ENCODE measurements at regions not wholly inside any gene's neighbourhood (a gene's known extent, or its start where the extent isn't known, plus 50 kb on each side); places are given as distances from the start of the nearest gene placed in this dataset.

- no peak for DNase-seq (ENCODE audit: low read depth in 4 of 4, low spot score in 3 of 4)
Observed at GRCh38 chr15:31801152-31801551, 229.2 kb upstream of the CHRNA7 start.

DNA sequence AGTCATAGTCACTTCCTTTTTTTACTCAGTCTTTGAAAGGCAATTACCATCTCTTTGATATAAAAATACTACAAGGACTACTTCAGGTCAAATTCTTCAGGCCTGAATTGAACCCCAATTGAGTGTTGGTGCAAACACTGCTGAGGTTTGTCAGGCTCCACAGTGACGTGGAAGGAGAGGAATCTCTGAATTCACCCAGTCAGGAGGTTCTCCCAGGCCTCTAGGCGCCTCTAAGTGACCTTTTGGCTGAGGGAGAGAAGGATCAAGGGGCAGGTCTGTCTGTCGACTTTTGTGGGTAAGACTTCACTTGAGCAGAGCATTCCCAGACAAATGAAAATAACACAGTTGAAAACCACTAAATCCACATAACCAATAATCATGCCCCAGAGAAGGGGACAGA, 227.6 kb upstream of the CHRNA7 start:
- DNase-seq (ENCODE audit: low read depth in 4 of 4, low spot score in 3 of 4): no peak

GRCh38 chr15:31803388-31803884, 226.9 kb upstream of the CHRNA7 start:
- DNase-seq (ENCODE audit: low read depth in 4 of 4, low spot score in 3 of 4): no peak

DNA sequence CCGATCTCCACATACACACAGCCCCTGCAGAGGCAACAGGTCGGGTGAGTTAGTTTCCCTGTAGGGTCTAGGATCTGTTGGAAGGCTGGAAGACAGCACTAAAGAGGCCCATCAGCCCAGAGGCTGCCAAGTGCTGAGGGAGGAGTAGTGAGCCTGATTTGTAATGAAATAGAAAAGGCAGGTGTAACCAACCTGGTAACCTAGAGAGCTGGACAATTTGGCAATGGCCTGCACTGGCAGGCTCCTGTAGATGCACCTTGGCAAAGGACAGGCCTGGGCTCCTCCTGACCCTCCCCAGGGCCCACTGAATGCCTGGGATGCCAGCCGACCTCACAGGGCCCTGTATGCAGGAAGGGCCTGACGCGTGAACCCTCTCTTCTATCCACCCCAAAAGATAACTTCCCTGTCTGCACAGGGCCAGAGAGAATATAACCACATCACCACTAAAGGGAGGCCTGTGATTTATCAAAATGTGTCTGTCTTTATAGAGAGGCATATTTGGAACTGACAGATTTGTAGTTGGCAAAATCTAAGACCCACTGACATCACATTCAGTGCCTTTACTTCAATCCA, 225.1 kb upstream of the CHRNA7 start:
- DNase-seq (ENCODE audit: low read depth in 4 of 4, low spot score in 3 of 4): no peak

- no peak for DNase-seq (ENCODE audit: low read depth in 4 of 4, low spot score in 3 of 4)
Observed at GRCh38 chr15:31806106-31806505, 224.2 kb upstream of the CHRNA7 start.

- no peak for DNase-seq (ENCODE audit: low read depth in 4 of 4, low spot score in 3 of 4)
Observed at GRCh38 chr15:31811641-31812040, 218.7 kb upstream of the CHRNA7 start.

DNA sequence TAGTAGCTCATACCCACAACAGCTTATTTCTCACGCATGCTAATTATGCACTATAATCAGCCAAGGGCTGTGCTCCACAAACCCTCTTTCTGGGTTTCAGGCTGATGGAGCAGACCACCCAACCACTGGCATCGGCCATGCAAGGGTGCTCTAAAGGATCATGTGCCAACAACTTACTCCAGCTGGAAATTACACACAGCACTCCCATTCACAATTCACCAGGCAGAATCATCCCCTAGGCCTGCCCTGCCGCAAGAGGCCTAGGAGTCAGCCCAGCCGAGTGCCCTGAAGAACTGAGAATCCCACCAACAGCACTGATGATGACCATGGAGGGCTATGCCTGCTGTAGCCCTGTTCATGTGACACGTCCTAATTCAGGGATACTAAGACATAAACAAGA, 216.2 kb upstream of the CHRNA7 start:
- DNase-seq (ENCODE audit: low read depth in 4 of 4, low spot score in 3 of 4): no peak

- DNase-seq (ENCODE audit: low read depth in 4 of 4, low spot score in 3 of 4): no peak
Observed at GRCh38 chr15:31815411-31816155, 214.7 kb upstream of the CHRNA7 start.

DNA sequence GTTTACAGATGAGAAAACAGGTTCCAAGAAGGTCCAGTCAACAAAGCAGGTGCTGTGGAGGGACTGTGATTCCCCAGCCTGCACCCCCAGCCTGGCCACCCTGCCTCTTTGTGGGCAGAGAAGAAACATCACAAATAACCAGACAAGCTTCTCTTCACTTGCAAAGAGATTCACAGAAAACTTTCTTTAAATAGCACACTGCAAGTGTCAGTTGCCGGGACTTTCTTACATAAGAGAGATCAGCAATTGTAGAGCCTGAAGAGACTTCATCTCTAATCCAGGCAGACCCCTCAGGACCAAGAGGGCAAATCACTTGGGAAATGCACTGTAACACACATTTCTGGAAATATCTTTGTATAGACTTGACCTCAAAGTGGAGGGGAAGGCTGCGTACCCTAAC, 207.9 kb upstream of the CHRNA7 start:
- no peak for DNase-seq (ENCODE audit: low read depth in 4 of 4, low spot score in 3 of 4)

- DNase-seq (ENCODE audit: low read depth in 4 of 4, low spot score in 3 of 4): no peak
Observed at GRCh38 chr15:31824024-31824423, 206.3 kb upstream of the CHRNA7 start.

DNA sequence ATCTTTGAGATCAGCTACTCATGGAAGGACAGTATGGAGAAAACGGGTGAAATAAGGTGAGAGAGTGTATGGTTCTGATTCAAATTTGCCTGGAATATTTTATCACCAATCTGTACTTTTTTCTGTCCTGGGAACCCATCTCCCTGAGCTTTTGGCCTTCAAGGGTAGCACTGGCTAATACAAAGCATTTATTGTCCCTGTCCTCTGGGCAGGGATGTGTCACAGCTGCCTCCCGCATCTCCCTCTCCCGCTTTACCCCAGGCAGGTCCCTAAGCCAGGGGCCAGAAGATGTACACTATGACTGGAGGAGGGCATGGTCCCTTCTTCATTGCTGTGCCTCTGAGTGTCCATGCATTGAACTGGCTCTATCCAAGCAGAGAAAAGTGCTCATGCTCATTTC, 201.7 kb upstream of the CHRNA7 start:
- no peak for DNase-seq (ENCODE audit: low read depth in 4 of 4, low spot score in 3 of 4)

GRCh38 chr15:31830591-31830990, 199.7 kb upstream of the CHRNA7 start:
- no peak for DNase-seq (ENCODE audit: low read depth in 4 of 4, low spot score in 3 of 4)

- no peak for DNase-seq (ENCODE audit: low read depth in 4 of 4, low spot score in 3 of 4)
Observed at GRCh38 chr15:31831596-31831995, 198.7 kb upstream of the CHRNA7 start.

- no peak for DNase-seq (ENCODE audit: low read depth in 4 of 4, low spot score in 3 of 4)
Observed at GRCh38 chr15:31834654-31835053, 195.7 kb upstream of the CHRNA7 start.

DNA sequence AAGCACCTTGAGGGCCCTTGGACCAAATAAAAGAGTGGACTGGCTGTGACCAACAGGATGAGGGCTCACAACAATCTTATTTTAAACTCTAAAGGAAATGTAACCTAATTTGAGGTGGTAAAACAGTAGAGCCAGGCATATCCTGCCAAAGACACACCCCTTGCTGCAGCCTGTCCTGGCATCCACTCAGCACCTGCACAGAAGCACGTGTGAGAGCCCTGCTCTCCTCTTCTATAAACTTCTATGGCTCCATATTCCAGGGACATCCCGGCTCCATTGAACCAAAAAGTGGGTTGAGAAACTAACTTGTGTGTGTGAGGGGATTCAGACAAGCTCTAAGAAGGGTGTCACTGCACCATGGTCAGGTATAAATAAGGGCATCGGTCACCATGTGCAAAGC, 190.9 kb upstream of the CHRNA7 start:
- no peak for DNase-seq (ENCODE audit: low read depth in 4 of 4, low spot score in 3 of 4)

DNA sequence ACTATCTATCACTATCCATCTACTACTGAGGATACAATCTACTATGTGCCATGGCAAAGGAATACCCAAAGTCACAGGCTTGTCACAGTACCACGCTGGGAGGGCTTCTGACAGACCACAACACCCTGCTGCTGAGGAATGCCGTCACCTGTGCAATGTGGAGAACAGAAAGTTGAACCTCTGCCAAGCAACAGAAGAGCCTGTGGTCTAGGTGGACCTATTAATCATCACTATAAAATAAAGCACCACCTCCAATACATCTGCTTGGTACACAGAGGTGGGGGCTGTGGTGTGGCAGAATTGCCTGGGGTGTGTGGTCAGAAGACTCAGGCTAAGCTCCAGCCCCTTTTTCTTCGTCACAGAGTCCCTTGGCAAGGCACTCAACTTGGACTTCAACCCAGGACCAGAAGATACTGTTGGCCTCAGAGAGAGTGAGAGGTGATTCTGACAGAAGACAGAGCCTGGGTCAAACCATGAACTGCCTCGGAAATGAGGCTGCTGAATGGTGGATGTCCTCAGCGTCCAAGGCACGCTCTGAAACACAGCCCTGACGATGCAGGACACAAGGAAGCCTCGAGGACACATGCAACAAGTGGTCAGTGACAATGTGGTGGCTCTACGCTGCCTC, 189.4 kb upstream of the CHRNA7 start:
- no peak for DNase-seq (ENCODE audit: low read depth in 4 of 4, low spot score in 3 of 4)

DNA sequence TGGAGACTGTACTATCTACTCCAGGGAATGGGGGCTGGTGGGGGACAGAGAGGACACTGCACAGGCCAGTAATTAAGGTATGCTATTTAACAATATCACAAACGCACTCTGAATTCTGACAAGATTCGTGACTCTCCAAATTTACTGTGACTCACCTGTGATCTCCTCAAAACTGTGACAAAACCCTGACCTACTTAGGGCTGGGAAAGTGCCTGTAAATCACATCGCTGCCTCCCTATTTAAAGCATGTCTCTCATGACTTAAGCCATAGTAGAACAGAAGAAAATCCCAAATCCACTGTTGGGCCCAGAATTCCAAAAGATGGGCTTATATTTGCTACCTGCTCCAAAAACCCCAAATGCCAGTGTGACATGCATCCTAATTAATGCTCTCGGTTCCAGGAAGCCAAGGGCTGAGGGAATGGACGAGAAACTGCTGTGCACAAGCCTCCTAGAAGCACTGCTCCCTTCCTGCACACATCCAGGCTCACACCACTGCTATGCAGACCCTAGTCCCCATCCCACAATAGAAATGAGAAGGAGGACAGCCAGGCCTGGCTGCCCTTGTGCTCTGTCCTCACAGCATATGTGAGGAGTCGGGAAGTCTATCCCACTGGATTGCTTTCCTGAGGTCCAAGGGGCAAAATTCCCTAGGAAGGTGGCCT, 187.7 kb upstream of the CHRNA7 start:
- no peak for DNase-seq (ENCODE audit: low read depth in 4 of 4, low spot score in 3 of 4)

DNA sequence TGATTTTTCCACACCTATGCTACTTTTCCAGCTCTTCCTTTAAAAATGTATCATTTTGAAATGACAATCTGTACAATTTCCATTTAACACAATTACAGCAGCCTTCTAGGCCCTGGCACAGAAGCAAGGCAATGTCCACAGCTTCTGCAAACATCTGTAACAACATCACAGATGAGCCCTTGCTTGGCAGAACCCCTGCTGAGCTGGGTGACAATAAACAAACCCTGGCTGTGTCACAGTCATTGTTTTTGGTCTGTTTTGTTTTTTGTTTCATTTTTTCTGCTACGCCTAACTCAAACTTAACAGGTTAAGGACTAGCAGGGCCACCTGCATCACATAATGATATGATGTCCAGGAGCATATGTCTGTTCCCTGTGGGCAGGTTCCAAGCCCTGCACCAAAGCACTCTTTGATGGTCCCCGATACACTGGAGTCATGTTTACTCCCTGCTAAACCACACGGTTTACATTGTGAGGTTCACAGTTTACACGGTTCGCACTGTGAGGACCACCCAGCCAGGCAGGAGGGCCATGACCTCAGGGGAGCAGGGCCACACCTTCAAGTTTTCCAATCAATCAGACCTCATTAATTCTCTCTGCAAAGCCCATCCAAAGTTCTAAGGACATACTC, 186.8 kb upstream of the CHRNA7 start:
- no peak for DNase-seq (ENCODE audit: low read depth in 4 of 4, low spot score in 3 of 4)

- no peak for DNase-seq (ENCODE audit: low read depth in 4 of 4, low spot score in 3 of 4)
Observed at GRCh38 chr15:31845791-31846190, 184.5 kb upstream of the CHRNA7 start.

- no peak for DNase-seq (ENCODE audit: low read depth in 4 of 4, low spot score in 3 of 4)
Observed at GRCh38 chr15:31847961-31848360, 182.4 kb upstream of the CHRNA7 start.

DNA sequence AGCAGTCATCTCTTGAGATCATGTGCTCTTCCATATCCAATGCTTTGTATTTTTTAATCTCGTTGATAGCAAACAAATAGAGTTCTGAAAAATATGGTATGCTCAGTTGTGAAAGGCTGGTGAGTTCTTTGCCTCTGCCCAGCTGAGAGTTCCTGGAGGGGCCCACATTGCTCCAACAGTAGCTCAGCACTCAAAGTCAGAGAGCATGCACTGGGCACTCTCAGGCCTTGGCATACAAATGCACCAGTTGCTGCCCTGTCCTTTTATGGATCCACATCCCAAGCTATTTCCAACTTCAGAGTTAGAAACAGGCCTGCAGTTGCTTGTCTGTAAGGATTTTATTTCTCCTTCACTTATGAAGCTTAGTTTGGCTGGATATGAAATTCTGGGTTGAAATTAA, 181.7 kb upstream of the CHRNA7 start:
- no peak for DNase-seq (ENCODE audit: low read depth in 4 of 4, low spot score in 3 of 4)
